ENCODE measurements at regions not wholly inside any gene's neighbourhood (a gene's known extent, or its start where the extent isn't known, plus 50 kb on each side); places are given as distances from the start of the nearest gene placed in this dataset.
"Not testable (repeated sequence)": the region's sequence is repeated elsewhere in the genome, so short reads cannot be mapped to it uniquely, and the experiment has no call there.

- Mint-ChIP-seq H3K4me1 (ENCODE audit: low read depth in 2 of 2) (no peaks in the 10 kb centered on the region), H3K36me3 (ENCODE audit: insufficient read depth) (no peaks in the 10 kb centered on the region), H3K27ac (no peak overlapping the region), H3K4me3 (no peak overlapping the region), H3K9me3 (peaks cover 6% of the 10 kb centered on the region in 2 donors), H3K27me3 (no peaks in the 10 kb centered on the region)
- DNase-seq (no peak), ATAC-seq (replicated peaks) (no peak)
Observed at GRCh38 chr2:60226191-60226590, 327.3 kb downstream of the BCL11A start.

GRCh38 chr2:60223859-60224258 lies 329.6 kb downstream of the BCL11A start:
- Mint-ChIP-seq H3K9me3 (peaks cover 2 to 6% of the 10 kb centered on the region in 2 donors), H3K4me3 (no peak overlapping the region), H3K27ac (no peak overlapping the region), H3K27me3 (no peaks in the 10 kb centered on the region), H3K36me3 (ENCODE audit: insufficient read depth) (no peaks in the 10 kb centered on the region), H3K4me1 (ENCODE audit: low read depth in 2 of 2) (no peaks in the 10 kb centered on the region)
- no peak for ATAC-seq (replicated peaks)
- DNase-seq: no peak

- DNase-seq (no peak), ATAC-seq (replicated peaks) (no peak)
- no peak overlapping the region for H3K27ac Mint-ChIP-seq
- no peak overlapping the region for H3K4me3 Mint-ChIP-seq
- no peaks in the 10 kb centered on the region for H3K27me3 Mint-ChIP-seq
- H3K4me1 Mint-ChIP-seq (ENCODE audit: low read depth in 2 of 2): no peaks in the 10 kb centered on the region
- H3K9me3 Mint-ChIP-seq: peaks cover 0 to 2% of the 10 kb centered on the region in 2 donors
- H3K36me3 Mint-ChIP-seq (ENCODE audit: insufficient read depth): no peaks in the 10 kb centered on the region
Observed at GRCh38 chr2:60221098-60221497, 332.4 kb downstream of the BCL11A start.

GRCh38 chr2:60219536-60219935 lies 333.9 kb downstream of the BCL11A start:
- no peak overlapping the region for H3K27ac Mint-ChIP-seq
- ATAC-seq (replicated peaks) (no peak), DNase-seq (no peak)
- no peaks in the 10 kb centered on the region for H3K4me1 Mint-ChIP-seq (ENCODE audit: low read depth in 2 of 2)
- peaks cover 0 to 2% of the 10 kb centered on the region in 2 donors for H3K9me3 Mint-ChIP-seq
- H3K4me3 Mint-ChIP-seq: no peak overlapping the region
- no peaks in the 10 kb centered on the region for H3K36me3 Mint-ChIP-seq (ENCODE audit: insufficient read depth)
- H3K27me3 Mint-ChIP-seq: no peaks in the 10 kb centered on the region

- no peaks in the 10 kb centered on the region for H3K4me1 Mint-ChIP-seq (ENCODE audit: low read depth in 2 of 2)
- H3K4me3 Mint-ChIP-seq: no peak overlapping the region
- no peaks in the 10 kb centered on the region for H3K27me3 Mint-ChIP-seq
- H3K9me3 Mint-ChIP-seq: no peaks in the 10 kb centered on the region
- H3K36me3 Mint-ChIP-seq (ENCODE audit: insufficient read depth): no peaks in the 10 kb centered on the region
- DNase-seq (no peak), ATAC-seq (replicated peaks) (no peak)
- H3K27ac Mint-ChIP-seq: no peak overlapping the region
Observed at GRCh38 chr2:60216452-60216995, 336.9 kb downstream of the BCL11A start.

- H3K27me3 Mint-ChIP-seq: no peaks in the 10 kb centered on the region
- H3K4me1 Mint-ChIP-seq (ENCODE audit: low read depth in 2 of 2): no peaks in the 10 kb centered on the region
- DNase-seq: no peak
- H3K9me3 Mint-ChIP-seq: no peaks in the 10 kb centered on the region
- H3K27ac Mint-ChIP-seq: no peak overlapping the region
- no peak for ATAC-seq (replicated peaks)
- H3K4me3 Mint-ChIP-seq: no peak overlapping the region
- no peaks in the 10 kb centered on the region for H3K36me3 Mint-ChIP-seq (ENCODE audit: insufficient read depth)
Observed at GRCh38 chr2:60215386-60215901, 338.0 kb downstream of the BCL11A start.

- DNase-seq (no peak), ATAC-seq (replicated peaks) (no peak)
- Mint-ChIP-seq H3K27ac (no peak overlapping the region), H3K4me3 (no peak overlapping the region), H3K36me3 (ENCODE audit: insufficient read depth) (no peaks in the 10 kb centered on the region), H3K9me3 (no peaks in the 10 kb centered on the region), H3K4me1 (ENCODE audit: low read depth in 2 of 2) (no peaks in the 10 kb centered on the region), H3K27me3 (no peaks in the 10 kb centered on the region)
Observed at GRCh38 chr2:60214626-60214875, 338.9 kb downstream of the BCL11A start.

GRCh38 chr2:60213865-60214625 lies 339.4 kb downstream of the BCL11A start:
- no peak overlapping the region for H3K4me3 Mint-ChIP-seq
- DNase-seq (no peak), ATAC-seq (replicated peaks) (no peak)
- no peak overlapping the region for H3K27ac Mint-ChIP-seq
- no peaks in the 10 kb centered on the region for H3K4me1 Mint-ChIP-seq (ENCODE audit: low read depth in 2 of 2)
- H3K36me3 Mint-ChIP-seq (ENCODE audit: insufficient read depth): no peaks in the 10 kb centered on the region
- H3K9me3 Mint-ChIP-seq: peaks cover 0 to under 1% of the 10 kb centered on the region in 2 donors
- H3K27me3 Mint-ChIP-seq: no peaks in the 10 kb centered on the region

- H3K27me3 Mint-ChIP-seq: no peaks in the 10 kb centered on the region
- H3K9me3 Mint-ChIP-seq: peaks cover 0 to 2% of the 10 kb centered on the region in 2 donors
- H3K4me3 Mint-ChIP-seq: no peak overlapping the region
- no peaks in the 10 kb centered on the region for H3K4me1 Mint-ChIP-seq (ENCODE audit: low read depth in 2 of 2)
- no peak overlapping the region for H3K27ac Mint-ChIP-seq
- ATAC-seq (replicated peaks) (no peak), DNase-seq (no peak)
- no peaks in the 10 kb centered on the region for H3K36me3 Mint-ChIP-seq (ENCODE audit: insufficient read depth)
Observed at GRCh38 chr2:60212181-60212945, 341.1 kb downstream of the BCL11A start.

- not testable (repeated sequence) for H3K27me3 Mint-ChIP-seq; ATAC-seq (replicated peaks); DNase-seq; H3K27ac Mint-ChIP-seq; H3K9me3 Mint-ChIP-seq; H3K4me1 Mint-ChIP-seq (ENCODE audit: low read depth in 2 of 2); H3K36me3 Mint-ChIP-seq (ENCODE audit: insufficient read depth); H3K4me3 Mint-ChIP-seq
Observed at GRCh38 chr2:60189006-60189405, 364.4 kb downstream of the BCL11A start.

- DNase-seq (no peak), ATAC-seq (replicated peaks) (no peak)
- no peaks in the 10 kb centered on the region for H3K9me3 Mint-ChIP-seq
- H3K4me3 Mint-ChIP-seq: no peak overlapping the region
- H3K27ac Mint-ChIP-seq: no peak overlapping the region
- no peaks in the 10 kb centered on the region for H3K4me1 Mint-ChIP-seq (ENCODE audit: low read depth in 2 of 2)
- no peaks in the 10 kb centered on the region for H3K36me3 Mint-ChIP-seq (ENCODE audit: insufficient read depth)
- H3K27me3 Mint-ChIP-seq: no peaks in the 10 kb centered on the region
Observed at GRCh38 chr2:60175290-60175689, 378.2 kb downstream of the BCL11A start.

GRCh38 chr2:60174146-60174545 lies 379.3 kb downstream of the BCL11A start:
- Mint-ChIP-seq H3K9me3 (no peaks in the 10 kb centered on the region), H3K27me3 (no peaks in the 10 kb centered on the region), H3K4me1 (ENCODE audit: low read depth in 2 of 2) (no peaks in the 10 kb centered on the region), H3K36me3 (ENCODE audit: insufficient read depth) (no peaks in the 10 kb centered on the region), H3K4me3 (no peak overlapping the region), H3K27ac (no peak overlapping the region)
- DNase-seq (no peak), ATAC-seq (replicated peaks) (no peak)

GRCh38 chr2:60172801-60173200 lies 380.7 kb downstream of the BCL11A start:
- Mint-ChIP-seq H3K27ac (no peak overlapping the region), H3K36me3 (ENCODE audit: insufficient read depth) (no peaks in the 10 kb centered on the region), H3K27me3 (no peaks in the 10 kb centered on the region), H3K4me3 (no peak overlapping the region), H3K9me3 (no peaks in the 10 kb centered on the region), H3K4me1 (ENCODE audit: low read depth in 2 of 2) (no peaks in the 10 kb centered on the region)
- no peak for DNase-seq
- no peak for ATAC-seq (replicated peaks)

- no peak for ATAC-seq (replicated peaks)
- no peak for DNase-seq
- Mint-ChIP-seq H3K9me3 (no peaks in the 10 kb centered on the region), H3K4me1 (ENCODE audit: low read depth in 2 of 2) (no peaks in the 10 kb centered on the region), H3K27me3 (no peaks in the 10 kb centered on the region), H3K4me3 (no peak overlapping the region), H3K36me3 (ENCODE audit: insufficient read depth) (no peaks in the 10 kb centered on the region), H3K27ac (no peak overlapping the region)
Observed at GRCh38 chr2:60170272-60170671, 383.2 kb downstream of the BCL11A start.
